ENCODE measurements at regions not wholly inside any gene's neighbourhood (a gene's known extent, or its start where the extent isn't known, plus 50 kb on each side); places are given as distances from the start of the nearest gene placed in this dataset.

GRCh38 chr13:110826861-110827672 lies 87.8 kb downstream of the ANKRD10 start:
- DNase-seq (ENCODE audit: low read depth, low spot score) = no peak
